Testis (tissue), 2 donors: ENCODE measurements at regions not wholly inside any gene's neighbourhood (a gene's known extent, or its start where the extent isn't known, plus 50 kb on each side); places are given as distances from the start of the nearest gene placed in this dataset.
"Not testable (repeated sequence)": the region's sequence is repeated elsewhere in the genome, so short reads cannot be mapped to it uniquely, and the experiment has no call there.

Experiments
- DNase-seq: peaks from one replicate; pipeline ENCODE4 v3.0.0-alpha.2; 2019
- H3K27ac ChIP-seq, 2 donors: fragments of 200-600 bp; sonication (generic); one replicate each; pipeline ENCODE4 v1.5.1; 2019
- H3K27me3 ChIP-seq: fragments of 200-600 bp; sonication (generic); one replicate; pipeline ENCODE4 v1.5.1; 2019
- H3K36me3 ChIP-seq: fragments of 200-600 bp; sonication (generic); one replicate; pipeline ENCODE4 v1.5.1; 2017; ENCODE audit warnings: low read depth; ENCODE audit errors: missing control alignments
- H3K4me1 ChIP-seq: fragments of 200-600 bp; sonication (generic); one replicate; pipeline ENCODE4 v1.5.1; 2019
- H3K4me3 ChIP-seq, 2 donors: fragments of 200-600 bp; sonication (generic); one replicate each; pipeline ENCODE4 v1.5.1; 2017 to 2019
- H3K9me3 ChIP-seq: fragments of 200-600 bp; sonication (generic); one replicate; pipeline ENCODE4 v1.5.1; 2017
- POLR2A ChIP-seq: fragments of 450-650 bp; IDR thresholded peaks from one replicate; pipeline ENCODE4 v1.6.1; 2017; ENCODE audit warnings: antibody characterized with exemption, mild to moderate bottlenecking, moderate library complexity
- WGBS, 2 donors: methylation state at CpG; one replicate each; pipeline ENCODE4 v1.1.5; 2018; 5-methylcytosine and 5-hydroxymethylcytosine counted together
- intact Hi-C: fragments of 100-400 bp; cut with DNase I; formaldehyde crosslinking; loops from one replicate; pipeline ENCODE4 v1.15.1; 2023; ENCODE audit warnings: low total_unique reads
- TF ChIP-seq, protein P1 (sequence below), 3 experiments: fragments of 450-650 bp in 2 of 3; fragments of 200-600 bp in 1 of 3; sonication (generic) in 1 of 3; IDR thresholded peaks; one replicate each; pipeline ENCODE4 v1.5.1; 2016 to 2019; ENCODE audit warnings: antibody characterized with exemption in 3 of 3, mild to moderate bottlenecking in 2 of 3, moderate library complexity in 1 of 3

GRCh38 chr22:35156945-35157344 lies 91.0 kb downstream of the ISX start:
- H3K27ac ChIP-seq, result no peak overlapping the region
- no peaks in the 10 kb centered on the region for H3K9me3 ChIP-seq
- no peaks in the 10 kb centered on the region for H3K4me1 ChIP-seq
- TF ChIP-seq POLR2A, result no peak
- TF ChIP-seq, protein P1, sequence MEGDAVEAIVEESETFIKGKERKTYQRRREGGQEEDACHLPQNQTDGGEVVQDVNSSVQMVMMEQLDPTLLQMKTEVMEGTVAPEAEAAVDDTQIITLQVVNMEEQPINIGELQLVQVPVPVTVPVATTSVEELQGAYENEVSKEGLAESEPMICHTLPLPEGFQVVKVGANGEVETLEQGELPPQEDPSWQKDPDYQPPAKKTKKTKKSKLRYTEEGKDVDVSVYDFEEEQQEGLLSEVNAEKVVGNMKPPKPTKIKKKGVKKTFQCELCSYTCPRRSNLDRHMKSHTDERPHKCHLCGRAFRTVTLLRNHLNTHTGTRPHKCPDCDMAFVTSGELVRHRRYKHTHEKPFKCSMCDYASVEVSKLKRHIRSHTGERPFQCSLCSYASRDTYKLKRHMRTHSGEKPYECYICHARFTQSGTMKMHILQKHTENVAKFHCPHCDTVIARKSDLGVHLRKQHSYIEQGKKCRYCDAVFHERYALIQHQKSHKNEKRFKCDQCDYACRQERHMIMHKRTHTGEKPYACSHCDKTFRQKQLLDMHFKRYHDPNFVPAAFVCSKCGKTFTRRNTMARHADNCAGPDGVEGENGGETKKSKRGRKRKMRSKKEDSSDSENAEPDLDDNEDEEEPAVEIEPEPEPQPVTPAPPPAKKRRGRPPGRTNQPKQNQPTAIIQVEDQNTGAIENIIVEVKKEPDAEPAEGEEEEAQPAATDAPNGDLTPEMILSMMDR (IDR thresholded peaks at IDR 0.05), result no peak
- H3K36me3 ChIP-seq, result no peaks in the 10 kb centered on the region
- 15 to 17% methylated on average over 3 of the region's 3 CpGs for WGBS, 2 donors
- no peaks in the 10 kb centered on the region for H3K27me3 ChIP-seq
- intact Hi-C loops, result no loop called here
- no peak for DNase-seq
- peak overlapping the region in 1 of 2 donors; percentile 11 for H3K4me3 ChIP-seq

DNA sequence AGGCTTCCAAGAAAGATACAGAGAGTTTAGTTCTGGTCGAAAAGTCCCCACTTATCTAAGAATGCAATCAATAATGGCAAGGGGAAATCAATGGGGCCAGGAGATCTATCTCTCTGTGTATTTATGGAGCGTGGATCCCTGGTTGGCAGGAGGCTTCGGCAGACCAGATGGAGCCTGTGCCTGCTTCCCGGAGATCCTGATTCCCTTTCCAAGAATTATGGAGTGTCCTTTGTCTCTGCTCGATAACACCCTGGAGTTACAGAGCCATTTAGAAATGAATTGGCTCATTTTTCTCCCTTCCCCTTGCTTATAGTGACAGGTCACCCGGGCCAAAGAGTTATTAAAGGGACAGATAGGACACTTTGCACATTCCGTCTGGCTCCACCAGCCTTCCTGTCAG lies 92.4 kb downstream of the ISX start:
- TF ChIP-seq POLR2A, result no peak
- TF ChIP-seq, protein P1 (IDR thresholded peaks at IDR 0.05), result no peak
- H3K27ac ChIP-seq, result no peak overlapping the region
- H3K27me3 ChIP-seq, result no peaks in the 10 kb centered on the region
- H3K36me3 ChIP-seq, result no peaks in the 10 kb centered on the region
- intact Hi-C loops, result no loop called here
- WGBS, 2 donors, result 57 to 67% methylated on average over 7 of the region's 7 CpGs
- H3K9me3 ChIP-seq, result no peaks in the 10 kb centered on the region
- DNase-seq, result no peak
- H3K4me1 ChIP-seq, result no peaks in the 10 kb centered on the region
- no peak overlapping the region for H3K4me3 ChIP-seq

DNA sequence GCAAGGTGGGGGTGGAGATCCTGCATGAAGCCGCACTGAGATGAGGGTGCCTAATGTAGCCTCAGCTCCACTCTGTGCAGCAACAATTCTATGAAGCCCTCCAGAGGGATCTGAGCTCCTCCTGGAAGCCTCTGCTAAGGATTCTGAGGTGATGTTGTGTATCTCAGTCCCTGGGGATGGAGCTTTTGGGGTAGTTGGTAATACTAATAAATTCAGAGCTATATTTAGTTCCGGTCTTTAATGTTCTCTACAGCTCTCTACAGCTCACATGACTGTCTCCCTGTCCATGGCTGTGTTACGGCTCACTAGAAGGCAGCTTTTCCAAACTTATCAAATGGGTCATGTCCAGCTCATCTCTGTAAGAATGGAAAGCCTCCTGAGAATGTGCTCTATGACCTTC lies 93.4 kb downstream of the ISX start:
- TF ChIP-seq, protein P1 (IDR thresholded peaks at IDR 0.05), result no peak
- TF ChIP-seq POLR2A, result no peak
- 81 to 90% methylated on average over 3 of the region's 3 CpGs for WGBS, 2 donors
- no peaks in the 10 kb centered on the region for H3K36me3 ChIP-seq
- no peak for DNase-seq
- H3K27me3 ChIP-seq, result no peaks in the 10 kb centered on the region
- no peaks in the 10 kb centered on the region for H3K4me1 ChIP-seq
- no peaks in the 10 kb centered on the region for H3K9me3 ChIP-seq
- no peak overlapping the region for H3K27ac ChIP-seq
- H3K4me3 ChIP-seq, result no peak overlapping the region
- intact Hi-C loops, result no loop called here

DNA sequence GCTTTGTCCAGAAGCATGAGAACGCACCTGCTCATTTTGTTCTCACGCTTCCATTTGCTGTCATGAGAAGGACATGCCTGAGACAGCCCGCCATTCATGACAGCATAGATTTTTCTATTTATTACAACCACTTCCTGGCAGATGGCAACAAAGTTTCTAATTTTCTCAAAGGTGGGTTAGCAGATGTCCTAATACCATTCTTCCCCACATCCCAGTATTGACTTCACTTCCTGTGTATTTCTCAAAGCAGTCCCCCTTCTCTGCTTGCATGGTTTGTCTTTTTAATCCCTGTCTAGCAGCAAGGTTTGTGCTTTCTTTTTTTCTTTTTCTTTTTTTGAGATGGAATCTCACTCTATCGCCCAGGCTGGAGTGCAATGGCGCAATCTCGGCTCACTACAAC lies 94.3 kb downstream of the ISX start:
- intact Hi-C loops, result no loop called here
- H3K36me3 ChIP-seq, result no peaks in the 10 kb centered on the region
- H3K4me1 ChIP-seq, result no peaks in the 10 kb centered on the region
- TF ChIP-seq POLR2A, result no peak
- TF ChIP-seq, protein P1 (IDR thresholded peaks at IDR 0.05), result no peak
- H3K27me3 ChIP-seq, result no peaks in the 10 kb centered on the region
- no peak overlapping the region for H3K4me3 ChIP-seq
- WGBS, 2 donors, result 82 to 89% methylated on average over 6 of the region's 6 CpGs
- no peak overlapping the region for H3K27ac ChIP-seq
- no peak for DNase-seq
- no peaks in the 10 kb centered on the region for H3K9me3 ChIP-seq

DNA sequence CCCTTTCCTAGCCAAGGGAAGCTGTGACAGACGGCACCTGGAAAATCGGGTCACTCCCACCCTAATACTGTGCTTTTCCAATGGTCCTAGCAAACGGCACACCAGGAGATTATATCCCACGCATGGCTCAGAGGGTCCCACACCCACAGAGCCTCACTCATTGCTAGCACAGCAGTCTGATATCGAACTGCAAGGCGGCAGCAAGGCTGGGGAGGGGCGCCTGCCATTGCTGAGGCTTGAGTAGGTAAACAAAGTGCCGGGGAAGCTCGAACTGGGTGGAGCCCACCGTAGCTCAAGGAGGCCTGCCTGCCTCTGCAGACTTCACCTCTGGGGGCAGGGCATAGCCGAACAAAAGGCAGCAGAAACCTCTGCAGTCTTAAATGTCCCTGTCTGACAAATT lies 91.4 kb upstream of the HMGXB4 start:
- H3K27me3 ChIP-seq, H3K4me3 ChIP-seq, H3K36me3 ChIP-seq, H3K4me1 ChIP-seq, intact Hi-C loops, H3K27ac ChIP-seq, H3K9me3 ChIP-seq, DNase-seq: not testable (repeated sequence)
- 73 to 83% methylated on average over 11 of the region's 11 CpGs for WGBS, 2 donors
